CD14-positive monocyte (primary cell): ENCODE measurements at regions not wholly inside any gene's neighbourhood (a gene's known extent, or its start where the extent isn't known, plus 50 kb on each side); places are given as distances from the start of the nearest gene placed in this dataset.

Experiments
- DNase-seq, 3 donors: peaks; one replicate each; pipeline ENCODE4 v3.0.0-alpha.2; 2011 to 2022
- H2AFZ ChIP-seq: 2 replicates; pipeline ENCODE4 v1.6.0; 2012; ENCODE audit warnings: mild to moderate bottlenecking, low read depth, low read length, inconsistent platforms; ENCODE audit not compliant: insufficient read depth, poor library complexity, severe bottlenecking
- H3K27ac ChIP-seq, 2 donors: 1 replicate in 1 of 2; 2 replicates in 1 of 2; pipeline ENCODE4 v1.5.1; 2012 to 2013; ENCODE audit warnings: low read length in 2 of 2, control low read depth in 1 of 2, inconsistent platforms in 1 of 2, low read depth in 1 of 2, mild to moderate bottlenecking in 1 of 2
- H3K27me3 ChIP-seq, 2 donors: one replicate each; pipeline versions ENCODE4 v1.6.0 to v1.6.1; 2011 to 2013; ENCODE audit warnings: low read length in 2 of 2; ENCODE audit not compliant: control insufficient read depth in 2 of 2, insufficient read depth in 2 of 2
- H3K36me3 ChIP-seq, 2 donors: replicated peaks in 1 of 2; 1 replicate in 1 of 2; 2 replicates in 1 of 2; pipeline versions ENCODE4 v1.5.1 to v1.6.1; 2012 to 2013; ENCODE audit warnings: low read length in 2 of 2, control low read depth in 1 of 2, inconsistent platforms in 1 of 2, mild to moderate bottlenecking in 1 of 2; ENCODE audit not compliant: insufficient read depth in 2 of 2, control insufficient read depth in 1 of 2
- H3K4me1 ChIP-seq, 2 donors: 1 replicate in 1 of 2; 2 replicates in 1 of 2; pipeline versions ENCODE4 v1.5.1 to v1.6.1; 2012 to 2013; ENCODE audit warnings: low read length in 2 of 2, control low read depth in 1 of 2, inconsistent platforms in 1 of 2, mild to moderate bottlenecking in 1 of 2, moderate library complexity in 1 of 2; ENCODE audit not compliant: insufficient read depth in 2 of 2, control insufficient read depth in 1 of 2
- H3K4me2 ChIP-seq: replicated peaks from 2 replicates; pipeline ENCODE3; 2012; ENCODE audit warnings: low read length, moderate library complexity, mild to moderate bottlenecking; ENCODE audit not compliant: poor library complexity, severe bottlenecking; ENCODE audit errors: extremely low read depth
- H3K4me3 ChIP-seq, 3 experiments: fragments of 200-600 bp in 1 of 3; sonication (generic) in 1 of 3; replicated peaks in 1 of 3; 1 replicate in 2 of 3; 2 replicates in 1 of 3; pipeline ENCODE4 v1.5.1; 2011 to 2013; ENCODE audit warnings: low read length in 3 of 3, mild to moderate bottlenecking in 3 of 3, control low read depth in 2 of 3, low read depth in 2 of 3, inconsistent platforms in 1 of 3, moderate library complexity in 1 of 3
- H3K79me2 ChIP-seq: 2 replicates; pipeline ENCODE4 v1.6.0; 2012; ENCODE audit warnings: mild to moderate bottlenecking, control low read depth, inconsistent platforms, low read length, moderate library complexity; ENCODE audit not compliant: insufficient read depth
- H3K9ac ChIP-seq: 2 replicates; pipeline ENCODE4 v1.6.0; 2017; ENCODE audit warnings: low read length, mild to moderate bottlenecking; ENCODE audit not compliant: insufficient read depth, poor library complexity, severe bottlenecking
- H3K9me3 ChIP-seq, 2 donors: replicated peaks in 1 of 2; 1 replicate in 1 of 2; 2 replicates in 1 of 2; pipeline versions ENCODE4 v1.5.1 to v1.6.1; 2012 to 2013; ENCODE audit warnings: low read length in 2 of 2, control low read depth in 1 of 2; ENCODE audit not compliant: control insufficient read depth in 1 of 2, insufficient read depth in 1 of 2
- H4K20me1 ChIP-seq: 2 replicates; pipeline ENCODE4 v1.6.0; 2012; ENCODE audit warnings: mild to moderate bottlenecking, low read length, control low read depth, moderate library complexity; ENCODE audit not compliant: insufficient read depth
- H3K27ac Mint-ChIP-seq, 7 donors: one replicate each; pipeline ENCODE4 v1.8.0; 2020; ENCODE audit warnings: mild to moderate bottlenecking in 7 of 7, mixed read lengths in 7 of 7, moderate library complexity in 6 of 7, inconsistent platforms in 2 of 7
- H3K27me3 Mint-ChIP-seq, 3 donors: one replicate each; pipeline ENCODE4 v1.8.0; 2021 to 2022; ENCODE audit warnings: low read depth in 3 of 3, mild to moderate bottlenecking in 3 of 3, mixed read lengths in 3 of 3, moderate library complexity in 3 of 3, inconsistent platforms in 1 of 3
- H3K36me3 Mint-ChIP-seq, 2 donors: one replicate each; pipeline ENCODE4 v1.8.0; 2020; ENCODE audit warnings: mixed read lengths in 2 of 2, inconsistent platforms in 1 of 2, mild to moderate bottlenecking in 1 of 2
- H3K4me1 Mint-ChIP-seq: one replicate; pipeline ENCODE4 v1.8.0; 2020; ENCODE audit warnings: mild to moderate bottlenecking, mixed read lengths
- H3K4me3 Mint-ChIP-seq, 2 donors: one replicate each; pipeline ENCODE4 v1.8.0; 2020; ENCODE audit warnings: mild to moderate bottlenecking in 2 of 2, mixed read lengths in 2 of 2, moderate library complexity in 1 of 2
- H3K9me3 Mint-ChIP-seq, 7 donors: one replicate each; pipeline ENCODE4 v1.8.0; 2020 to 2022; ENCODE audit warnings: mixed read lengths in 7 of 7, mild to moderate bottlenecking in 6 of 7, moderate library complexity in 6 of 7, inconsistent platforms in 2 of 7
- WGBS: methylation state at CpG from one replicate; pipeline ENCODE4 v1.1.5; 2013; ENCODE audit warnings: missing lambda C conversion rate; ENCODE audit not compliant: insufficient coverage; 5-methylcytosine and 5-hydroxymethylcytosine counted together
- intact Hi-C, 2 donors: fragments of 100-400 bp; cut with micrococcal nuclease; formaldehyde crosslinking; loops; one replicate each; pipeline versions ENCODE4 v1.15.0 to v1.15.1; 2023
- TF ChIP-seq, protein P1 (sequence below): fragments of 200-600 bp; IDR thresholded peaks from one replicate; pipeline ENCODE4 v1.8.0; 2022; ENCODE audit warnings: antibody characterized with exemption, mild to moderate bottlenecking

DNA sequence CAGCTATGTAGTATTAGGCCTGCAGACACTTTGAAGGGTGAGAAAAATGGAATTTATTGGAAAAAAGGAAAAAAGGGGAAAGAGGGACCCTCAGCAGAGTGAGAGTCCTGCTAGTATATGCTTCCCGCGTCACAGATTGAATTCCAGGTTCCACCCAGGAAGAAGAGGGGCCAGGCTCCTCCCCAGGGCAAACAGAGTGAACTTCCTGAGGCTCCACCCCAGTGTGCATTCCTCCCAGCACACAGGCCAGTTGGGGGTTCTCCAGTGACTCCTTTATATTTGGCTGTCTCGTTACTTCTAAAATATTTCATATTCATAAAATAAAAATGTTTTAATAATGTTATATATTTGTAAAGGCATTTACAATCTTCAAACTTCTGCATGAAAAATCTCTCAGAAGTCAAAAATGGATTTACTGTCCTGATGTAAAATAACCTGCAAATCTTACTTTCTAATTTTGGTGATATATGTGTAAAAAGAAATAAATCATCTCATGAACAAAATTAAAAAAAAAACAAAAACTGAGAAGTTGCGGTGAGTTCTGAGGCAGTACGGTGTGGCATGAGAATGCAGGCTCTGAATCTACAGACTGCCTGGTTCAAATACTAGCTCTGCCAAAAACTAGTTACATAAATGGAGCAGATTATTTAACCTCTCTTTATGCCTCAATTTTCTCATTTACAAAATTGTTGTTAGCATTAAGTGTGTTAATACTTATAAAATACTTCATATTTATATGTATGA, 175.8 kb upstream of the P2RY1 start:
- no peaks in the 10 kb centered on the region for H3K79me2 ChIP-seq
- H3K27ac ChIP-seq = no peak overlapping the region
- no peaks in the 10 kb centered on the region for H3K36me3 Mint-ChIP-seq
- no peak overlapping the region for H3K4me2 ChIP-seq
- no peaks in the 10 kb centered on the region for H3K27me3 Mint-ChIP-seq
- DNase-seq = no peak
- no peak overlapping the region for H3K4me3 Mint-ChIP-seq
- H3K27me3 ChIP-seq = no peaks in the 10 kb centered on the region
- H3K4me1 ChIP-seq = peaks cover 6 to 8% of the 10 kb centered on the region in 2 donors
- H4K20me1 ChIP-seq = no peaks in the 10 kb centered on the region
- H3K4me3 ChIP-seq = no peak overlapping the region
- WGBS = 61% methylated on average over 2 of the region's 5 CpGs
- TF ChIP-seq, protein P1, sequence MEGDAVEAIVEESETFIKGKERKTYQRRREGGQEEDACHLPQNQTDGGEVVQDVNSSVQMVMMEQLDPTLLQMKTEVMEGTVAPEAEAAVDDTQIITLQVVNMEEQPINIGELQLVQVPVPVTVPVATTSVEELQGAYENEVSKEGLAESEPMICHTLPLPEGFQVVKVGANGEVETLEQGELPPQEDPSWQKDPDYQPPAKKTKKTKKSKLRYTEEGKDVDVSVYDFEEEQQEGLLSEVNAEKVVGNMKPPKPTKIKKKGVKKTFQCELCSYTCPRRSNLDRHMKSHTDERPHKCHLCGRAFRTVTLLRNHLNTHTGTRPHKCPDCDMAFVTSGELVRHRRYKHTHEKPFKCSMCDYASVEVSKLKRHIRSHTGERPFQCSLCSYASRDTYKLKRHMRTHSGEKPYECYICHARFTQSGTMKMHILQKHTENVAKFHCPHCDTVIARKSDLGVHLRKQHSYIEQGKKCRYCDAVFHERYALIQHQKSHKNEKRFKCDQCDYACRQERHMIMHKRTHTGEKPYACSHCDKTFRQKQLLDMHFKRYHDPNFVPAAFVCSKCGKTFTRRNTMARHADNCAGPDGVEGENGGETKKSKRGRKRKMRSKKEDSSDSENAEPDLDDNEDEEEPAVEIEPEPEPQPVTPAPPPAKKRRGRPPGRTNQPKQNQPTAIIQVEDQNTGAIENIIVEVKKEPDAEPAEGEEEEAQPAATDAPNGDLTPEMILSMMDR = no peak
- no peak overlapping the region for H3K27ac Mint-ChIP-seq
- peaks cover 10% of the 10 kb centered on the region for H3K4me1 Mint-ChIP-seq
- intact Hi-C loops = no loop called here
- no peak overlapping the region for H3K9ac ChIP-seq
- H3K36me3 ChIP-seq = no peaks in the 10 kb centered on the region
- H2AFZ ChIP-seq = no peak overlapping the region
- H3K9me3 Mint-ChIP-seq = peaks cover 3 to 11% (median 7%) of the 10 kb centered on the region in 7 donors
- peaks cover 4 to 9% of the 10 kb centered on the region in 2 donors for H3K9me3 ChIP-seq

DNA sequence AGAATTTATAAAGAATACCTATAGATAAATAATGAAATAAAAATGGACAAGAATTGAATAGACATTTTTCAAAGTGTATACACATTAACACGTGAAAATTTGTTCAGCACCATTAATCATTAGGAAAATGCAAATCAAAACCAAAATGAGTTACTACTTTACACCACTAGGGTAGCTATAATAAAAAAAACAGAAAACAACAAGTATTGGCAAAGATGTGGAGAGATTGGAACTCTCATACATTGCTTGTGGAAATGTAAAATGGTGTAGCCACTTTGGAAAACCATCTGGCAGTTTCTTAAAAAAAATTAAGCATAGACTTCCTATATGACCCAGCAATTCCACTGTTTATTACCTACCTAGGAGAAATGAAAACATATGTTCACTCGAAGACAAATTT, 172.8 kb upstream of the P2RY1 start:
- no peak for DNase-seq
- Histone ChIP-seq H2AFZ (no peak overlapping the region), H4K20me1 (no peaks in the 10 kb centered on the region), H3K36me3 (no peaks in the 10 kb centered on the region), H3K79me2 (no peaks in the 10 kb centered on the region), H3K27me3 (no peaks in the 10 kb centered on the region), H3K9me3 (peaks cover 4 to 9% of the 10 kb centered on the region in 2 donors), H3K4me3 (no peak overlapping the region), H3K4me2 (no peak overlapping the region), H3K4me1 (no peaks in the 10 kb centered on the region), H3K27ac (no peak overlapping the region), H3K9ac (no peak overlapping the region)
- Mint-ChIP-seq H3K27ac (no peak overlapping the region), H3K27me3 (no peaks in the 10 kb centered on the region), H3K4me3 (no peak overlapping the region), H3K9me3 (peaks cover 3 to 11% (median 7%) of the 10 kb centered on the region in 7 donors), H3K4me1 (no peaks in the 10 kb centered on the region), H3K36me3 (no peaks in the 10 kb centered on the region)
- WGBS = no CpG with 5 or more reads among the region's 2 CpGs
- intact Hi-C loops = no loop called here
- TF ChIP-seq, protein P1 = no peak
